GM13977 (cell line): ENCODE measurements at regions not wholly inside any gene's neighbourhood (a gene's known extent, or its start where the extent isn't known, plus 50 kb on each side); places are given as distances from the start of the nearest gene placed in this dataset.

Experiments
- DNase-seq: peaks from one replicate; pipeline ENCODE4 v3.0.0; 2012; ENCODE audit warnings: low spot score
- in situ Hi-C: fragments of 300-500 bp; cut with MboI; formaldehyde crosslinking; loops from one replicate; pipeline ENCODE4 v1.12.0; 2022; ENCODE audit warnings: low sequenced_read_pairs, low pct_unique_long_range_greater_than_20kb, mixed read lengths, inconsistent platforms; ENCODE audit not compliant: unreplicated experiment
- TF ChIP-seq, protein P1 (sequence below): IDR thresholded peaks from 2 replicates; pipeline ENCODE4 v1.5.1; 2012; ENCODE audit warnings: mild to moderate bottlenecking, control low read depth; ENCODE audit not compliant: insufficient read depth; ENCODE audit errors: extremely low read depth, missing control alignments

DNA sequence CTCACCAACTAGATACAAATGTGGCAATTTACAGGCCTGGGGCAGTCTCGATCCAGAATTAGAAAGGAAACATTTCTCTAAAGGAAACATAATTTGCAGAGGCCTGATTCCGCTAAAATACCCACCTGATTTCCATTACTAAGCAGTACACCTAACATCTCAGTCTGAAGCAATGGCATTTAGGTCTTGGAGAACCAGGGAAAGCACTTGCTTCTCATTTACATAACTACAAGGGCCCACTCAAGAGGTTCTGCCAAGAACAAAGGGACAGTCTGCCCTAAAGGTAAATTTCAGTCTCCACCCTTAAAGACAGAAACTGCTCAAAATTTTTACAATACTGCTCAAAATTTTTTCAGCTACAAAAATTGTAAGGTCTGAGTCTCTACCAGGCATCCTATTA lies 123.7 kb upstream of the GJB5 start:
- TF ChIP-seq, protein P1, sequence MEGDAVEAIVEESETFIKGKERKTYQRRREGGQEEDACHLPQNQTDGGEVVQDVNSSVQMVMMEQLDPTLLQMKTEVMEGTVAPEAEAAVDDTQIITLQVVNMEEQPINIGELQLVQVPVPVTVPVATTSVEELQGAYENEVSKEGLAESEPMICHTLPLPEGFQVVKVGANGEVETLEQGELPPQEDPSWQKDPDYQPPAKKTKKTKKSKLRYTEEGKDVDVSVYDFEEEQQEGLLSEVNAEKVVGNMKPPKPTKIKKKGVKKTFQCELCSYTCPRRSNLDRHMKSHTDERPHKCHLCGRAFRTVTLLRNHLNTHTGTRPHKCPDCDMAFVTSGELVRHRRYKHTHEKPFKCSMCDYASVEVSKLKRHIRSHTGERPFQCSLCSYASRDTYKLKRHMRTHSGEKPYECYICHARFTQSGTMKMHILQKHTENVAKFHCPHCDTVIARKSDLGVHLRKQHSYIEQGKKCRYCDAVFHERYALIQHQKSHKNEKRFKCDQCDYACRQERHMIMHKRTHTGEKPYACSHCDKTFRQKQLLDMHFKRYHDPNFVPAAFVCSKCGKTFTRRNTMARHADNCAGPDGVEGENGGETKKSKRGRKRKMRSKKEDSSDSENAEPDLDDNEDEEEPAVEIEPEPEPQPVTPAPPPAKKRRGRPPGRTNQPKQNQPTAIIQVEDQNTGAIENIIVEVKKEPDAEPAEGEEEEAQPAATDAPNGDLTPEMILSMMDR: no peak
- in situ Hi-C loops: no loop called here
- no peak for DNase-seq

DNA sequence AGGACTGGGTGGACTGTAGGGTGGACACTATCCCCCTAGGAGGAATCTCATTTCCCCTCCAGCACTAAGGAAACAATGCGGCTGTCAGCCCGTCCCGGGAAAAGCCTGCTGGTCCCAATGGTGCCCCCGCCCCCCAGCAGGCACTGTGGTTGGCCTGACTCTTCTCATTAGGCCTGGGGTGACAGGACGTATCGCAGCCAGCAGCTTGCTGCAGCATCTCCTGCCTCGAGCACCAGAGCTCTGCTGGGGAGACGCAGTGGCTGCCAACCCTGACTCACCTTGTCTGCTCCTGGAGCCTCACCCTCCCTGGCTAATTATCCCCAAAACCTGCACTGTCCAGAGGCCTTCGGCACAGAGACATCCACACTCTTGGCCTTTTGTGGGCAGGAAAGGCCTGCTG lies 115.1 kb upstream of the GJB5 start:
- TF ChIP-seq, protein P1: no peak
- in situ Hi-C loops: no loop called here
- DNase-seq: no peak

DNA sequence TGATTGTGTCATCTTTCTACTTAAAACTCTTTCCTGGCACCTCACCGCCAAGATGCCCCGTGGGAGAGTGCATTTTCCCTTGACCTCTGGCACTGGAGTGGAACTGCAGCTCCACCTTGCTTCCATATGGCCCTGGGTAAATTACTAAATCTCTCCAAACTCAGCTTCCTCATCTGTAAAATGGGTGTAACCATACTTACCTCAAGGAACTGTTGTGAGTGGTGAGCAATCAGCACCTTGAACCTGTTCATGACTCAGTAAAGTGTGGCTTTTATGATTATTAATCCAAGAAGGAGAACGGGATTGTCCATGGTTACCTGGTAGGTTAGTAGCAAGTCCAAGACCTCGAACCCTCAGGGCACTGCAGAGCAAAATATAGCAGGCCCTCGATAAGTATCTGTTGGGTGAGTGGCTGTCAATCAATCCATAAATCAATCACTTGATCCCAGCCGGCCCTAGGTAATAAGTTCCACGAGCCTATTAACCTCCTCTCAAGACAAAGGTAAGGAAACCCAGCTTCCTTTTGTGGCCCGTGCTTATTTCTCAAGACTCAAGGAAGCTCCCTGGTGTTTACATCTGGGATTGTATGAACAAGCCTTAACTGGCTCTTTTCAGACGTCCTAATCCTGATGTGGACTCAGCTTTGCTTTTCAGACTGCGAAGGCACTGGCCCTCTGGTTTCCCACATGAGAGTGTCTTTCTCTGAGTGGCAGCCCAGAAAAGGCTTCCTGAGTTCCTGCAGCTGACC lies 114.0 kb upstream of the GJB5 start:
- in situ Hi-C loops: no loop called here
- no peak for DNase-seq
- TF ChIP-seq, protein P1: no peak

GRCh38 chr1:34642679-34643078 lies 112.2 kb upstream of the GJB5 start:
- TF ChIP-seq, protein P1: no peak
- DNase-seq: no peak
- in situ Hi-C loops: no loop called here

DNA sequence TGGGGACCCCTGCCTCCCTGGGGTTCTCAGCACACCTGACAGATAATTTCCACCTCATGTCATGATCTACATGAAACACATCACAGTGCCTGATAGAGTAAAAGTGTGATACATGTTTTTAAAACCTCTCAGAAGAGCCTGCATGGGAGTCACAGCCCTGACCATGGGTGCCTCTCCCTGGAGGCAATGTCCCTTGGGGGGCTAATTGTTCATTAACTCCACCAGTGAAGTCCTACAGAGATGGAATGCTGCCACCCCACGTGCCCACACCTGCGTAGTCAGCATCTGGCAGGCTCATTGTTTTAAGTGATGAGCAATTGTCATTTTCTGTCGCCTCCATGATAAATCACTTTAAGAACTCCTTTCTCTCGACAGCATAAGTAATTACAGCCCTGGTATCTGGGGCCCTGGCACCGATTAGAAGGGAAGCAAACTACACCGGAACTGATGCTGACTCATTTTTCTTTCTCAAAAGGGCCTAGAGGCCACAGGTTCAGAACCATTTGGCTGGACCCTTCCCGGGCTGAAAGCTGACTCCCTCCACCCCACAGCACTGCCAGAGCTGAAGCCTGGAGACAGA lies 109.6 kb upstream of the GJB5 start:
- TF ChIP-seq, protein P1: no peak
- in situ Hi-C loops: no loop called here

GRCh38 chr1:34645919-34646318 lies 108.9 kb upstream of the GJB5 start:
- no peak for DNase-seq
- in situ Hi-C loops: no loop called here
- TF ChIP-seq, protein P1: no peak

More for the DNA sequence above, 109.6 kb upstream of the GJB5 start:
- no peak for DNase-seq

DNA sequence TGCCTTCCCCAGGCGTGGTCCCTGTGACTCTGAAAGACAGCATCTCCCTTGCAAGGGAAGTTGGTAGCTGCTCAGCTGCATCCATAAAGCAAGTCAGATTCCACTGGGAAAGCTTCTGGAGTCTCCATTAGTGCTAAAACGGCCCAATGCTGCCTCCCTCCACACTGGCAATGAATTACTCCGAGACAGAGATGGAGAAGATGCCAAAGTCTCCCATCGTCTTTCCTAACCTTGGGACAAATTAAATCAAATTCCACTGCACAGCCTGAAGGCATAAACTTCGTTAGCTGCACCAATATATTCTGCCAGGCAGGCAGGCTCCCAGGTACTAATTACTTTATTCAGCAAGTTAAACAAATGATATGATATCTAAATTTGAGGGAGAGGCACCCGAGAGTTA lies 106.3 kb upstream of the GJB5 start:
- in situ Hi-C loops: no loop called here
- TF ChIP-seq, protein P1: no peak
- DNase-seq: no peak
